Body of pancreas (tissue), 4 donors: ENCODE measurements at regions not wholly inside any gene's neighbourhood (a gene's known extent, or its start where the extent isn't known, plus 50 kb on each side); places are given as distances from the start of the nearest gene placed in this dataset.

Source experiments
- ATAC-seq: fragments of 150-250 bp; one replicate; pipeline ENCODE4 v1.9.1; 2016
- DNase-seq, 4 donors: peaks; one replicate each; pipeline ENCODE4 v3.0.0-alpha.2; 2019
- H3K27ac ChIP-seq, 4 donors: fragments of 200-600 bp; sonication (generic); 1 replicate in 3 of 4; 2 replicates in 1 of 4; pipeline versions ENCODE4 v1.5.1 to v1.6.1; 2016 to 2019; ENCODE audit warnings: mild to moderate bottlenecking in 1 of 4, mixed read lengths in 1 of 4, moderate library complexity in 1 of 4
- H3K27me3 ChIP-seq, 2 donors: fragments of 200-600 bp; sonication (generic); one replicate each; pipeline ENCODE4 v1.6.0; 2016; ENCODE audit warnings: mild to moderate bottlenecking in 1 of 2
- H3K36me3 ChIP-seq, 2 donors: fragments of 200-600 bp; sonication (generic); replicated peaks in 1 of 2; 2 replicates each; pipeline ENCODE4 v1.5.1; 2016; ENCODE audit warnings: low read depth in 2 of 2; ENCODE audit not compliant: insufficient read depth in 1 of 2
- H3K4me1 ChIP-seq: fragments of 200-600 bp; sonication (generic); one replicate; pipeline ENCODE4 v1.6.0; 2016
- H3K4me3 ChIP-seq, 2 donors: fragments of 200-600 bp; sonication (generic); 1 replicate in 1 of 2; 2 replicates in 1 of 2; pipeline ENCODE4 v1.5.1; 2016 to 2019
- H3K9me3 ChIP-seq, 3 donors: fragments of 200-600 bp; sonication (generic); 1 replicate in 2 of 3; 2 replicates in 1 of 3; pipeline ENCODE4 v1.5.1; 2016
- POLR2A ChIP-seq, 3 donors: fragments of 450-650 bp; IDR thresholded peaks; one replicate each; pipeline ENCODE4 v1.6.1; 2016; ENCODE audit warnings: antibody characterized with exemption in 3 of 3, mild to moderate bottlenecking in 2 of 3
- WGBS, 2 donors: methylation state at CpG; one replicate each; pipeline ENCODE4 v1.1.5; 2017; 5-methylcytosine and 5-hydroxymethylcytosine counted together
- intact Hi-C: fragments of 100-400 bp; cut with DNase I; formaldehyde crosslinking; loops from one replicate; pipeline ENCODE4 v1.15.1; 2023
- TF ChIP-seq, protein P1 (sequence below), 7 experiments: fragments of 450-650 bp in 4 of 7; fragments of 200-600 bp in 3 of 7; sonication (generic) in 3 of 7; IDR thresholded peaks; one replicate each; pipeline ENCODE4 v1.5.1; 2016 to 2019; ENCODE audit warnings: antibody characterized with exemption in 7 of 7

- Histone ChIP-seq H3K4me3 (no peak overlapping the region), H3K27ac (no peak overlapping the region), H3K9me3 (no peaks in the 10 kb centered on the region), H3K36me3 (no peaks in the 10 kb centered on the region), H3K4me1 (peaks cover 4% of the 10 kb centered on the region), H3K27me3 (no peaks in the 10 kb centered on the region)
- no peak for ATAC-seq
- intact Hi-C loops = no loop called here
- TF ChIP-seq, protein P1, sequence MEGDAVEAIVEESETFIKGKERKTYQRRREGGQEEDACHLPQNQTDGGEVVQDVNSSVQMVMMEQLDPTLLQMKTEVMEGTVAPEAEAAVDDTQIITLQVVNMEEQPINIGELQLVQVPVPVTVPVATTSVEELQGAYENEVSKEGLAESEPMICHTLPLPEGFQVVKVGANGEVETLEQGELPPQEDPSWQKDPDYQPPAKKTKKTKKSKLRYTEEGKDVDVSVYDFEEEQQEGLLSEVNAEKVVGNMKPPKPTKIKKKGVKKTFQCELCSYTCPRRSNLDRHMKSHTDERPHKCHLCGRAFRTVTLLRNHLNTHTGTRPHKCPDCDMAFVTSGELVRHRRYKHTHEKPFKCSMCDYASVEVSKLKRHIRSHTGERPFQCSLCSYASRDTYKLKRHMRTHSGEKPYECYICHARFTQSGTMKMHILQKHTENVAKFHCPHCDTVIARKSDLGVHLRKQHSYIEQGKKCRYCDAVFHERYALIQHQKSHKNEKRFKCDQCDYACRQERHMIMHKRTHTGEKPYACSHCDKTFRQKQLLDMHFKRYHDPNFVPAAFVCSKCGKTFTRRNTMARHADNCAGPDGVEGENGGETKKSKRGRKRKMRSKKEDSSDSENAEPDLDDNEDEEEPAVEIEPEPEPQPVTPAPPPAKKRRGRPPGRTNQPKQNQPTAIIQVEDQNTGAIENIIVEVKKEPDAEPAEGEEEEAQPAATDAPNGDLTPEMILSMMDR (IDR thresholded peaks at IDR 0.05) = no peak
- TF ChIP-seq POLR2A (IDR thresholded peaks at IDR 0.05) = no peak
- WGBS, 2 donors = 80 to 100% methylated on average over 1 of the region's 1 CpG
- DNase-seq = no peak
Measured at GRCh38 chr17:71342737-71343136, 778.1 kb upstream of the SOX9 start.

GRCh38 chr17:71349908-71350600 is 770.8 kb upstream of the SOX9 start:
- DNase-seq (no peak), ATAC-seq (no peak)
- Histone ChIP-seq H3K9me3 (no peaks in the 10 kb centered on the region), H3K27me3 (no peaks in the 10 kb centered on the region), H3K4me1 (no peaks in the 10 kb centered on the region), H3K4me3 (no peak overlapping the region), H3K36me3 (no peaks in the 10 kb centered on the region), H3K27ac (no peak overlapping the region)
- TF ChIP-seq, protein P1 (IDR thresholded peaks at IDR 0.05) = no peak
- TF ChIP-seq POLR2A (IDR thresholded peaks at IDR 0.05) = no peak
- WGBS, 2 donors = 87 to 90% methylated on average over 6 of the region's 6 CpGs
- intact Hi-C loops = no loop called here

DNA sequence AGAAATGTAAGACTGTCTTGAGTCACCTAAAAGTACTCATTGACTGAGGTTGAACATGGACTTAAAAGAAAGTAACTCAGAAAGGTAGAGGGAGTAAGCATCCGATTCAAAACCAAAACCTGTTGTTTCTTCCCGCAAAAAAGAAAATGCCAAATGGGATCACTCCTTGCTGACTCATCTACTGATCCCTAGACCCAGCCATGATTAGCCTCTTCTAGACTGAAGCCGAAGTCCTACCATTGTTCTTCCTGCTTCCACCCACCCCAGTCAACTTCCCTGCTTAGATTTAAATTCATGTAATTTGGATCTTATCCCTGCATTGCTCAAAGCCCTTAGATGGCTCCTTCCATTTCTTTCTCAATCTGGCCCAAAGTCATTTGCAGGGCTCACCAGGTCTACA is 760.5 kb upstream of the SOX9 start:
- no peaks in the 10 kb centered on the region for H3K9me3 ChIP-seq
- no peaks in the 10 kb centered on the region for H3K27me3 ChIP-seq
- TF ChIP-seq, protein P1 (IDR thresholded peaks at IDR 0.05) = no peak
- WGBS, 2 donors = 87 to 88% methylated on average over 3 of the region's 3 CpGs
- H3K4me1 ChIP-seq = no peaks in the 10 kb centered on the region
- H3K36me3 ChIP-seq = no peaks in the 10 kb centered on the region
- H3K4me3 ChIP-seq = no peak overlapping the region
- no peak overlapping the region for H3K27ac ChIP-seq
- intact Hi-C loops = no loop called here
- no peak for ATAC-seq
- DNase-seq = no peak

- no peak for TF ChIP-seq POLR2A (IDR thresholded peaks at IDR 0.05)
- TF ChIP-seq, protein P1 (IDR thresholded peaks at IDR 0.05) = no peak
- H3K4me3 ChIP-seq = no peak overlapping the region
- ATAC-seq = no peak
- H3K4me1 ChIP-seq = no peaks in the 10 kb centered on the region
- 77 to 78% methylated on average over 7 of the region's 7 CpGs for WGBS, 2 donors
- DNase-seq = no peak
- H3K36me3 ChIP-seq = no peaks in the 10 kb centered on the region
- no peak overlapping the region for H3K27ac ChIP-seq
- intact Hi-C loops = no loop called here
- no peaks in the 10 kb centered on the region for H3K9me3 ChIP-seq
- H3K27me3 ChIP-seq = no peaks in the 10 kb centered on the region
Measured at GRCh38 chr17:71361656-71362450, 759.0 kb upstream of the SOX9 start.
